ENCODE measurements at regions not wholly inside any gene's neighbourhood (a gene's known extent, or its start where the extent isn't known, plus 50 kb on each side); places are given as distances from the start of the nearest gene placed in this dataset.

DNA sequence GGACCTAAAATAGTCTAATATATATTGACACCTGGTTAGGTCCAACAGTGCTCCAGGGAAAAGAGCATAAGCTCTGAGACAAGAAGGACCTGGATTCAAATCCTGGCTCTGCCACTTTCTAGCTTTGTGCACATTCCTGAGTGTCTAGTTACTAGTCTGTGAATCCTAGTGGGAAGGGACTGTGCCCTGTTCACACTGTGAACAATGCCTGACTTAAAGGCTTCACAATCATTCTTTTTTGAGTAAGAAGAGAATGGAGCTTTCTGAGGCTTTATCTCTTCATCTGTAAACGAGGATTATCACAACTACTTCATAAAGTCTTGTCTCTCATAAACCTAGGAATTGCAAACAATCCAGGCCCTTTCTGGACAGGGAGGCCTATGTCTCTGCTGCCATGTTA, 235.9 kb downstream of the SOX2 start:
- H3K27ac Mint-ChIP-seq = no peak overlapping the region
- H3K4me3 Mint-ChIP-seq = no peak overlapping the region
- H3K4me1 Mint-ChIP-seq = no peaks in the 10 kb centered on the region
- no peaks in the 10 kb centered on the region for H3K36me3 Mint-ChIP-seq (ENCODE audit: low read depth)
- no peak for TF ChIP-seq CTCF (IDR thresholded peaks at IDR 0.05; ENCODE audit: unreplicated experiment in 3 of 3)
- no peaks in the 10 kb centered on the region for H3K9me3 Mint-ChIP-seq
- no peaks in the 10 kb centered on the region for H3K27me3 Mint-ChIP-seq (ENCODE audit: low read depth)

- Mint-ChIP-seq H3K36me3 (ENCODE audit: low read depth) (no peaks in the 10 kb centered on the region), H3K4me1 (no peaks in the 10 kb centered on the region), H3K9me3 (no peaks in the 10 kb centered on the region), H3K4me3 (no peak overlapping the region), H3K27ac (no peak overlapping the region), H3K27me3 (ENCODE audit: low read depth) (no peaks in the 10 kb centered on the region)
- no peak for TF ChIP-seq CTCF (IDR thresholded peaks at IDR 0.05; ENCODE audit: unreplicated experiment in 3 of 3)
These were observed 236.6 kb downstream of the SOX2 start for GRCh38 chr3:181948286-181948685.

GRCh38 chr3:181952221-181952620, 240.5 kb downstream of the SOX2 start:
- H3K9me3 Mint-ChIP-seq = no peaks in the 10 kb centered on the region
- no peak overlapping the region for H3K4me3 Mint-ChIP-seq
- H3K27ac Mint-ChIP-seq = no peak overlapping the region
- H3K4me1 Mint-ChIP-seq = no peaks in the 10 kb centered on the region
- no peaks in the 10 kb centered on the region for H3K27me3 Mint-ChIP-seq (ENCODE audit: low read depth)
- H3K36me3 Mint-ChIP-seq (ENCODE audit: low read depth) = no peaks in the 10 kb centered on the region
- TF ChIP-seq CTCF (IDR thresholded peaks at IDR 0.05; ENCODE audit: unreplicated experiment in 3 of 3) = no peak

- Mint-ChIP-seq H3K36me3 (ENCODE audit: low read depth) (no peaks in the 10 kb centered on the region), H3K27me3 (ENCODE audit: low read depth) (no peaks in the 10 kb centered on the region), H3K4me1 (no peaks in the 10 kb centered on the region), H3K9me3 (no peaks in the 10 kb centered on the region), H3K4me3 (no peak overlapping the region), H3K27ac (no peak overlapping the region)
- TF ChIP-seq CTCF (IDR thresholded peaks at IDR 0.05; ENCODE audit: unreplicated experiment in 3 of 3) = no peak
These were observed 241.2 kb downstream of the SOX2 start for GRCh38 chr3:181952929-181953328.

GRCh38 chr3:181955566-181955965, 243.8 kb downstream of the SOX2 start:
- TF ChIP-seq CTCF (IDR thresholded peaks at IDR 0.05; ENCODE audit: unreplicated experiment in 3 of 3) = no peak
- no peaks in the 10 kb centered on the region for H3K36me3 Mint-ChIP-seq (ENCODE audit: low read depth)
- no peaks in the 10 kb centered on the region for H3K4me1 Mint-ChIP-seq
- no peaks in the 10 kb centered on the region for H3K9me3 Mint-ChIP-seq
- no peaks in the 10 kb centered on the region for H3K27me3 Mint-ChIP-seq (ENCODE audit: low read depth)
- H3K27ac Mint-ChIP-seq = no peak overlapping the region
- no peak overlapping the region for H3K4me3 Mint-ChIP-seq

DNA sequence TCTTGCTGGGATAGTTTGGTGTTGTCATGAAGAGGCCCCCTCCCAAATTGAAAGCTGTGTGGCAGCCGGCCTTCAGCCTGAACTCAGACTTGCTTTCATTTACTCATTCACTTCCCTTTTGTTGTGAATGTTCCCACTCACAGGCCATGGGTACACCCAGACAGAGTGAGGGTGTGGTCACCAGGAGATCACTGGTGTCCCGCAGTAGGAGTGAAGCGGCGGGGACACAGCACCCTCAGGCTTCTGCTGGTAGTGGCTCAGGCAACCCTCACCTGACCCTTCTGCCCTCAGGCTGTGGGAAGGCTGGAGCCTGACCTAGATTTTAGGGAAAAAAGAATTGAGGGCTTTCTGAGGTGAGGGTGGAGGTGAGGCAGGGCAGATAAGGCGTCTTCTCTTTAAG, 244.4 kb downstream of the SOX2 start:
- Mint-ChIP-seq H3K27ac (no peak overlapping the region), H3K4me1 (no peaks in the 10 kb centered on the region), H3K9me3 (no peaks in the 10 kb centered on the region), H3K27me3 (ENCODE audit: low read depth) (no peaks in the 10 kb centered on the region), H3K4me3 (no peak overlapping the region), H3K36me3 (ENCODE audit: low read depth) (no peaks in the 10 kb centered on the region)
- TF ChIP-seq CTCF (IDR thresholded peaks at IDR 0.05; ENCODE audit: unreplicated experiment in 3 of 3) = no peak
